Iris pigment epithelial cell (primary cell): ENCODE measurements at regions not wholly inside any gene's neighbourhood (a gene's known extent, or its start where the extent isn't known, plus 50 kb on each side); places are given as distances from the start of the nearest gene placed in this dataset.
"Not testable (repeated sequence)": the region's sequence is repeated elsewhere in the genome, so short reads cannot be mapped to it uniquely, and the experiment has no call there.

Experiments used
- DNase-seq: peaks from one replicate; pipeline ENCODE4 v3.0.0-alpha.2; 2011; ENCODE audit warnings: low read depth

DNA sequence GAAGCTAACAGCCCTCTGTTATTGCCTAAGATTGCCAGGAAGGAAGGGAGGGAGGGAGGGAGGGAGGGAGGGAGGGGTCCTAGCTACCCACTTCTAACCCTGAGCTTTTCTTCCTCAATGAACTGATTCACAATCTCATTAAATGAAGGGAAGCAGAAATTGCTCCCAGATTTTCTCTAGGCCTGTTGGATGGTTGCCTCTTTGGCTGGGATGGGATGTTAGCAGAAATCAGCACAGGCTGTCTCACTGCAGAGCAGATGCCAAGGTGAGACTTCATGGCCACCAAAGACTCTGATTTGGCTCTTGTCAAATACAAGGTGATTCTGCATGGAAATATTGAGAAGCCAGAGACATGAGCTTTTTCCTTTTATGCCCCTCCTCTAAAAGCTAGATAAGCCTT, 578.6 kb downstream of the ACTL7B start:
- DNase-seq = no peak

DNA sequence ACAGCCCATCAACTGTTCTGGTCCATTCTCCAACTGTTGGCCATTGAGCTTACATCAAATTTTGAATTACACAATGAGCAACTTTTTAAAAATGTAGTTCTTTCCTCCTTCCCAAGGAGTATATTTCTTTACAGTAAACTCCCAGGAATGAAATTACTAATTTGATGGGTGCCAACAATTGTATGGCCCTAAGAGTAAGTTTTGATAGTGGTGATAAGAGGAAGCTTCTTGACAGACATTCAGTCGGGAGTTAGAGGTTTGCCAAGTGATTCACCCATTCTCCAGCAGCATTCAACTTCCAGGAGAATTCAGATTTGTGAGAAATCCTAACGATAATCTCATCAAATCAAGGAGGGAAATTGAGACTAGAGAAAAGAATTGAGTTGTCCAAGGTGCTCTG, 579.9 kb downstream of the ACTL7B start:
- no peak for DNase-seq

DNA sequence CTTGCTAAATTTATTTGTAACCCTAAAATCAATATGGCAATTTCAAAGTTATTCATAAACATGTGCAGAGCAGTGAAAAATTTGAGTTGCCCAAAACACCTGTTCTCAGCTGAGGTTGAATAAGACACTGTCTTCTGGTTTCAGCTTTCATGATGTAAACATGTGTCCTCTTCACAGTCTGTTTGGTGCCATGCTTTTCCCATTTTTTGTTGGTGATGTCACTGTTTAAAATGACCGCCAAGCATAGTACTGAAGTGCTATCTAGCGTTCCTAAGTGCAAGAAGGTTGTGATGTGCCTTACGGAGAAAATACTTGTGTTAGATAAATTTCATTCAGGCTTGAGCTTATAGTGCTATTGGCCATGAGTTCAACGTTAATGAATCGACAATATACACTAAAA, 580.8 kb downstream of the ACTL7B start:
- no peak for DNase-seq

DNA sequence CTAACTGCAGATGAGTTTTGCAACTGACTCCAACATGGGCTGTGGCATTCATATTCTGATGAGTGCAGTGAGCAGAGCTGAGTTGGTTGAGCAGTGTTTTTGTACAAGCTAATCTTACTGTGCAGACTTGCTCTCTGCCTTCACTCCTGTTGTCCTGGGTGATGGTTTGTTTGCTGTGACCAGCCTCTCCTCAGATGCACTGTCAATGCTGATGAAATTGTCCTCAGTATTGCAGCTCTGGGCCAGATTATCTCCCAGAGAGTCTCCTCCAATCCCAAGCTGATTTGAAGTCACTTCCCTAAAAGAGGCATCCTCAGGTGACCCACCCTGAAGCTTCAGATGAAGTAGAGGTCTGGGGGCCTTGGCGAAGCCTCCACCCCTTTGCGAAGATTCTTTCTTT, 581.8 kb downstream of the ACTL7B start:
- DNase-seq = no peak

DNA sequence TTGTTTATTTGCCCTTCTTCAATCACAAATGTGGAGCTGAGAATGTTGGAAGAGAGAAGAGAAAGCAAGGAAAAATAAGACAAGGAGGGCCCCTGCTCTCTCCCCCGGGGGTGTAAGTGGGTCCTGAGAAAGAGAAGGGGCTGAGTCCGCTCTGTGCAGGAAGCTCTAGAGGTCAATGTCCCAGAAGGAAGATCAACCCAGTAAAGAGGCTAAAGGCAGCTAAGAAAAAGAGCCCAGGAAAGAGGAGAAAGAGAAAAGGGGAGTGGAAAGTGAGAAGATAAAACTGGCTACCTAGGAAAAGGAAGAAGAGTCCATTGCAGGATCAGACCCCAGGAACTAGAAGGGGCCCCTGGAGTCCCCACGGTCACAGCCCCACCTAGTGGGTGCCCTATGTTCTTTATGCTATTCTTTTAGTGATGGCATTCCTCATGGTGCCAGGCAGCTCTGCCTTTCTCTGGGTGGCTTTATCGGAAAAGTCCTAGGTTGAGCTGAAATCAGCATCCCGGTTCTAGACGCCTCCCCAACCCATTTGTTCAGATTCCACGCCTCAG, 583.4 kb downstream of the ACTL7B start:
- peak; percentile 52 for DNase-seq

DNA sequence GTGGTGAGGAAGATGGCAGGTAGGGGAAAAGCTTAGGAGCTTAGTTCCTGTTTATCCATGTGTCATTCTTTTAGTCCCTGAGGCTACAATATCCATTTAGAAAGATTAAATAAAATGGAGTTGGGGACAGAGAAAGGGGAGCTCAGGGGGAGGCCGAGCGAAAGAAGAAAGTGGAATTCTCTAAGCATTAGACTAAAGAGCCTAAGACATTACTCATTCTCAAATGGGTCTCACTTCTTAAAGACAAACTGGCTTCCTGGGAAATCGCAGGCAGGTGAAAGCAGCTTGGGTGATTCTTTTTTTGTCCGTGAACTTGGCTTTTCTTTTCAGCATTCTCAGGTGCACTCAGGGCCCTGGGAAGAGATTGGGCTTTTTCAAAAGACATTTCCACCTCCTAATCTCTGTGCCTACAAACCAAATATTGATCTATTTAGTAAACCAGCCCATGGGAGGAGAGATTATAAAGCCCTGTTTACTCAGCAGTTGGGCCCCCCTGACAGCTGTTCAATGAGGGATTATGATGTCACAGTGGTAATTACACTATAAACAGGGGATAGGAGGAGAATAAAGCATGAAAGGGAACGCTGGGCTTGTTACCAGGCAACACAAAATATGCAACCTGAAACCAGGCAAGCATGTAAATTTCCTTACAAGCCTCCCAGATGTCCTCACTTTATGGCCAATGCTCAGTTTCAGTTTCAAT, 584.0 kb downstream of the ACTL7B start:
- peak; percentile 81 for DNase-seq

DNA sequence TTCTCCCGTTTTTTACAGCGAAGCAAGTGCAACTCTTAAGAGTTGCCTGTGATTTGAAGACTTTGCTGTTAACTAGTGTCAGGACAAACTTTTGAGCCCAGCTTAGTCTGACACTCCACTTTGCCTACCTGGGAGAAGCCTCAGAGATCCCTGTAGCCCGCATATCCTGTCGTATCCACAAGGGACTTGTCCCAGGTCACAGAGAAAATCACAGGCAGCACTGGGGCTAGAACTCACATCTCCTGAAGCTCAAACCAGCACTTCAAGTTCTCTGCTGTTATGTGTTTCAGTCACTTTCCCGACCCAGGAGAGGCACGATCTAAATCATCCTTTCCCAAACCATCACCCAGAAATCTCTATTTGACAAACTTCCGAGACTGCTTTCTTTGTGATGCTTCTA, 584.5 kb downstream of the ACTL7B start:
- no peak for DNase-seq

DNA sequence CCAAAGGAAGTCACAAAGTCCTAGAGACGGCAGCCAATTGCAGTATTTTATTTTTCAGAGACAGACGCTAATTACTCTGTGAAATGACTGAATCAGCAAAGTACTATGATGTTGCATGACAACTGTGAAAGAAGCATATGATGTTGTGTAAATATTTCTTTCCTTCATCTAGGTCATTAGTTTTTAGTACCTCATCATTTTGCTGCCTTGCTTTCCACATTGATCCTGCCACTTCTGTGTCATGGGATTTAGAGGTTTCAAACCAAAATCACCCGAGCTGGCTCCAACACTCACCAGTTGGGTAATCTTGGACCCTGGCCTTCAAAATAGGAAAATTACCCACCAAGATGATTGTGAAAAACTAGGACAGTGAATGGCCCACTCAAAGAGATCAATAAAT, 585.2 kb downstream of the ACTL7B start:
- no peak for DNase-seq

DNA sequence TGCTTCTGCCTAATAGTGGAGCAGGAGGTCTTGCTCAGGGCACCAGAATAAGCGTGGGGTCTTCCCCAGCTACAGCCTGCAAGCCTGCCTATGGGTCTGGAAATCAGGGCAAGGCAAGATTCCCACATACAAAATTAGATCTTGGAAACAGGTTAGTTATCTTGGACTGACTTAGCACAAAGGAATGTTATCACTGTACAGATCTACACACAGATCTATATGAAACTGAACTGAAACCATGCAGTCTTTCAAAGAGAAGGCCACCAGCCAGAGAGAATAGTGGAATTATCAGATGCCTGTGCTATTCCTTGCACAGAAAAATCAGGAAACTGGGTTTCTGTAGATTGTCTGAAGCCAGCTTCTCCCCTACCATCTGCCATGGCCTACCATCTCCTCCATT, 585.7 kb downstream of the ACTL7B start:
- DNase-seq = peak; percentile 28

DNA sequence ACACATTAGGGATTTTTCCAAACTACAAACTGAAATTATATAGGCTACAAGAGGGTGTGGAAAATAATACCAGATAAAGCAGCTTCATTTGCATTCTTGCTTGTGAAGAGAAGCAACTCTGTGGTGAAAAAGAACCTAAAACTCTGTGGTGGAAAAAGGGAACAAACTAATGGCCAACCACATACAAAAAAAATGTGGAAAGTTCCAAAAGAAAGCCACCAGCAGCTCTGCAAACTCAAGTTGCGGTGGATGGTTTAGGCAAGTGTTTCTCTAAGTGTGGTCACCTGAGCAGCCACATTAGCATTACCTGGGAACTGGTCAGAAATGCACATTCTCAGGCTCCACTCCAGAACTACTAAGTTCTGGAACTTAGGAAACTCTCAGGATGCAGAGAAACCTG, 586.4 kb downstream of the ACTL7B start:
- no peak for DNase-seq

DNA sequence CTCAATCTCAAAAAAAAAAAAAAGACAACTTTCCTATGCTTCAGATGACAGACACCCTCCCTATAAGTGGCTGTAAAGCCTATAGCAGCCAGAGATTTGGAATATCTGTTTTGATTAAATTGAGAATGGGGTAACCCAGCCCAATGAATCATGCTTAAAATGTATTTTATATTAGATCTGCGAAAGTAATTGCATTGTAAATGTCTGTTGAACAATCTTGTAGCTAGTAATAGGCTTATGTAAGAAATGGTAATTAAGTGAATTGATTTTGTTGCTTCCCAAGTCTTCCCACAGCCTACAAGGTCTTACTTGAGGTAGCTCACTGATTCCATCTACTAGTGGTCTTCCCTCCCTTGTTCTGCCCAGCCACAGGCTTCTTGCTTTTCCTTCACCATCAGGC, 590.7 kb downstream of the ACTL7B start:
- DNase-seq = no peak

DNA sequence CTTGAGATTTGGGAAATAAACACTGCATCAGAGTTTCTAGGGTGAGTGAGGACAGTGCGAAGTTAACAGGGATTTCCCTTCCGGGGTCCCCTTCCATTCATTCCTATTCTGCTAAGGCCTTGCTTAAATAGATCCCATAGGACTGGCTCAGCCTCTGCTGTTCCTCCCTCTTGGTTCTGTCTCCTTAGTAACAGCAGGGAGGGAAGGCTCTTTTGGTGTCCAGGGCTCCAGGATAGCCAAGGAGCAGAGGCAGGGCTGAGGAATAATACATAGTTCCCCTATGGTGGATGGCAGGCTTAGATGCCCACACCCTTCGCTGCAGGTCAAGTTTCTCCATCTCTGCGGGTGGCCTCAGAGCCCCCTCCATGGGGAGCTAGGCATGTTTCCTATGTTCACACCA, 591.7 kb downstream of the ACTL7B start:
- no peak for DNase-seq

DNA sequence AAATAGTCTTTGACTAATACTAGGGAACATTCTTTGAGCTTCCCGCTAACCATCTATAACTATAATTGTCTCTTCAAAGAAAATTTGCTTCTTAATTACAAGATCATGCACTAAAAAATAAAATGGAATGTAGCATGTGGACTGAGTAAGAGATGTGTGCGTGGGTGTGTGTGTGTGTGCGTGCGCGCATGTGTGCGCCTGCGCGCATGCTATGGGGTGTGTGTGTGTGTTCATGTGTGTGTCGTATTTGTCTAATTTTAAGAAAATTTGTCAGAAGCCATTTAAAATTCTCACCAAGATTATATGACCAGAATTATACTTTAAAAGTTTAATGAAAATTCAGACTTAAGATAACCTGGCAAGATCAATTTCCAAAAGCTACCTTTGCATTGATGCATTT, 593.0 kb downstream of the ACTL7B start:
- no peak for DNase-seq

DNA sequence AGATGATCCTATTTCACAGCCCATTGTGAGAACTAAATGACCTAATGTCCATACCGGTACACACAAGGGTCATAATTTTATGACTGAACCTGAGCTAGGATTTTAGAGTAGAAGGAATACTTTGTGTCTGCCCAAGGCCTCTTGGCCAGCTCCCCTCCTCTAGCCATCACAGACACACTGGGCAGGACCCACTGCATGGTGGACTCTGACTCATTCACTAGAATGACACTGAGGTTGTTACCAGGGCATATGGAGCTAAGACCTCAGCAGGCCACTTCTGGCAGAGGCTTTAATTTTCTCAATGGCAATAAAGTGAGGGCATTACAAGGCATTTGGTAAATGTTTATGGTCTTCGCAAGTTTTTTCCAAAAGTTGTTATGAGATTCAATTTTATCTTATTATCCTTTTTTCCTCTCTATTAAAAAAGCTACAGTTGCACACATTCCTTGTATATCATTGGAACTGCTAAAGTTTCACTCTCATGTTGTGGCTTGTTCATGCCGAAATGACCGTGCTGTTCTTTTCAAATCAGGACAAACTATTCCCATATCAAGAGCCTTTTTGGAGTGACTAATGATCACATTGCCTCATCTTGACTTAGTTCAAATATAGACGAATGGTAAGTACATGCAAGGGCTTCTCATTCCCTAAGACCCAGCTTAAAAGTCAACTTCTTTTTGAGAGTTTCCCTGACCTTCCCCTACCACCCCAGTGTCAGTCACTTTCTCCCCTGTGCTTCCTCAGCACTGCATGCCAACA, 595.7 kb downstream of the ACTL7B start:
- DNase-seq = no peak

DNA sequence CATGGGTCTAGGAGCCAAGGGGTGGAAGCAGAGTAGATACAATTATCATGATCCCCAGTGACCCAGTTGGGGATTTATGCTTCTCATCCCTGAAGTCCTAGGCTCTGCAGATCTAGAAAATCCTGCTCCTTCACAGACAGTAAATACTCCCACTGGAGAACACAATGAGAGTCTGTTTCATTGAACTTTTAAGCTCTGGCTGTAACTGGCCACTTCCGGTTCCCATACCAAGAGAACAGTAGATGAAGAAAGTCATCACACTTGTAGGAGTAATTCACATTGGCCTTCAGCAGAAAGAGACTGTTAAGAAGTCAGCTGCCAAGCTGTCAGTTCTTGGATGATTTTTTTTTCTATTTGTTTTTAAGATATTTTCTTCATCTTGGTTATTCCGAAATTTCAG, 597.1 kb downstream of the ACTL7B start:
- no peak for DNase-seq

DNA sequence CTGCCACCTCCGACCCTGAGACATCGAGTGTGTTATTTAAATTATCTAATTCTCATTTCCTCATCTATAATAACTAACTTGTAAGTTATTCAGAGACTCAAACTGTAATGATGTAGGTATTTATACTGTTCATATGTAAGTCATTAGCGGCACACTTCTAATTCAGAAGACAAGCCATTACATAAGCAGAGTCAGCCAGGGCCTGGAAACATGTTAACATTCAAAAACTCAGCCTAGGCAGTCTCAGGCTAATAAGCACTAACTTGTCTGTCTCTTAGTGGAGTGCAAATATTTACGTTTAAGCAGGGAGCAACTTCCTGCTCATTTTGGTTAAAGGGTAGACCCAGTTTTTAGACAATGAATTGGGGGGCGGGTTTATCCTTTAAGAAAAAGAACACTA, 598.4 kb downstream of the ACTL7B start:
- DNase-seq = no peak

DNA sequence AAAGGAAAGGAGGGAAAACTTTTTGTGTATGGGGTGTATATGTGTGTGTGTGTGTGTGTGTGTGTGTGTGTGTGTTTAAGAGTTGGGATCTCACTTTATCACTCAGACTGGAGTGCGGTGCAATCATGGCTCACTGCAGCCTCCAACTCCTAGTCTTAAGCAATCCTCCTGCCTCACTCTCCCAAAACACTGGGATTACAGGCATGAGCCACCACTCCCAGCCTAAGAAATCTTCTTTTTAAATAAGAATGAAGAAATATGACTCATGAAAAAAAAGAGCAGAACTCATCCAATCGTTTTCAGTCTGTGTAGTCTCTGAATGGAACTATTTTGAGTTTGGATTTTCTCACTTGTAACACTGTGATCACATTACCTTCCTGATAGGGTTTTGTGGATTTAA, 601.5 kb downstream of the ACTL7B start:
- DNase-seq = peak; percentile 18

DNA sequence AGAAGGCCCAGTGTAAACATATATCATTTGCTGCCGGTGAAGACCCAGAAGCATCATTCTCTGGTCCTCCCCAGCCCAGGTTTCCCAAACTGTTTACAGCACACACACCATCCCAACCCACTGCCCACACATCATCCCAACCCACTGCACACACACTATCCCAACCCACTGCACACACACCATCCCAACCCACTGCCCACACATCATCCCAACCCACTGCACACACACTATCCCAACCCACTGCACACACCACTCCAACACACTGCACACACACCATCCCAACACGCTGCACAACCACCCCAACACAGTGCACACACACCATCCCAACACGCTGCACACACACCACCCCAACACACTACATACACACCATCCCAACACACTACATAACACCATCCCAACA, 608.4 kb downstream of the ACTL7B start:
- DNase-seq = not testable (repeated sequence)

DNA sequence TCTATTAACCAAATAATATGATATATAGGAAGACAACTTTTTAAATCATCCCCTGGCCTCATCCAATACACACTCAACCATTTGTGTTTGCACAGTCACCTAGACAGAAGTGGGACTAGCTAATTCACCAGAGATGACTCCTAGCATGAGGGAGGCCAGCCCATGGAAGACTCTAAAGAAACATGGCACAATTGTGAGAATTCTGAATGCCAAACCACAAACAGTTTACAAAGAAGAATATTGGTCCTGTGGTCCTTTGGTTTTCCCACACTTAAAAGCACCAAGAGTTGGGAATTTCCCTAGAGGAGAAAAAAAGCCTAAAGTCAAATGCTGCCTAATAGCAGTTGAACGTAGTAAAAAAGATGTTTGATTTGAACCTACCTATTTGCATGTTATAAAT, 609.9 kb downstream of the ACTL7B start:
- no peak for DNase-seq

DNA sequence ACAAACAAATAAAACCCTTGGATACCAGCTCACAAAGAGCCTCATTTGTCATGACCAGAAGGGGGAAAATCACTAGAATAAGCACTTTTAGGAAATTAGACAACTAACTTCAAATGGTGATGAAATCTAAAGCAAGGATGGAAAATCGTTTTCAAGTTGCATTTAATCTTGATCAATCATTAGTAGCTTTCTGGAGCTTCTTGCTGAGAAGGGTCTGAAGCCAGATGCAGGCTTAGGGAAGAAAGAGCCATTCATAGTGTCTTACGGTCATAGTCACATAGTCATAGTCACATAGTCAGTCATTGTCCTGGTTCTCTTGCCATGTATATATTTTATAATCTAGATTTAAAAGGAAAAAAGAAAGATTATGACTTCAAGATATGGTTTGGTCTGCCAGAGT, 610.5 kb downstream of the ACTL7B start:
- no peak for DNase-seq

DNA sequence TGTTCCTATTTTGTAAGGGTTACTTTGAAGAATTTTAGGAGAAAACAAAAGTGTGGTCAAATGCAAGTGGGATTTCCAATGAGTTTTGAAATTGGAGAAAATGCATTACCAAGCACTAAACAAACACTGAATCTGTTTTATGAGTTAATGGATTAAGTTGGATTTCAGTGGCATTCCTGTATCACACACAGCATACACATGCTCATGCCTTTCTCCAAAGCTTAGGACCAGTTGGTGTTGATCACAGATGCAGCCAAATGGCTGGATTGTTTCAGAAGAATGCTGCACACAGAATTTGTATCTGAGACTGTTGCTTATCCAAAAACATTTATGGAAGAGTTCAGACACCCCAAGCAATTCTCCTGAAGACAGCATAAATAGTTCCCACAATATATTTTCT, 611.1 kb downstream of the ACTL7B start:
- DNase-seq = no peak

DNA sequence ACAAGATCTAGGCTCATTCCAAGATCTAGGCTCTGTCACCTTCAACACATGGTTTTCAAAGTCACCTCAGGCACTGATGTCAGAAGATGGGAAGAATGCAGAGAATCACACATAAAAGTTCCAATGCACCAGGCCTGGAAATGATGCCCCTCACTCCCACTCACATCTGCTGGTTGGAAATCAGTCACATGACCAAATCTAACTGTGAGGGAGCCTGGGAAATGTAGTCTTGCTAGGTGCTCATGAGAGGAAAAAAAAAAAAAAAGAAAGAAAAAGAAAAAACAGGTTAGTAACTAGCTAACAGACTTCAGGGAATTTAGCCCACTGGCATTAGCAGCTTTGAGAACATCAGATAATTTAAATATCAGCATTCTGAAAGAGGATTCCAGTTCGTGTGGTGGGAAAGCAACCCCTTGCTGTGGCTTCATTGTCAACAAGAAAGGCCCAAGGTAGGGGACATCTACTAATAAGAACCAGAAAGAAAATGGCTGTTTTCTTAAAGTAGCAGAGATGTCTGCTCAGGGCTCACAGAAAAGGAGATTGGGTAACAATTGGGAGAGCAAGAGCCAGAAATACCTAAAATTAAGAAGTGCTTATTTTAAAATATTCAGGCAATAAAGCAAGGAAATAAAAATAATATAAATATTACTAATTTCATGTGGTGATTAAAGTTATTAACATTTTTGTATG, 614.3 kb downstream of the ACTL7B start:
- no peak for DNase-seq

DNA sequence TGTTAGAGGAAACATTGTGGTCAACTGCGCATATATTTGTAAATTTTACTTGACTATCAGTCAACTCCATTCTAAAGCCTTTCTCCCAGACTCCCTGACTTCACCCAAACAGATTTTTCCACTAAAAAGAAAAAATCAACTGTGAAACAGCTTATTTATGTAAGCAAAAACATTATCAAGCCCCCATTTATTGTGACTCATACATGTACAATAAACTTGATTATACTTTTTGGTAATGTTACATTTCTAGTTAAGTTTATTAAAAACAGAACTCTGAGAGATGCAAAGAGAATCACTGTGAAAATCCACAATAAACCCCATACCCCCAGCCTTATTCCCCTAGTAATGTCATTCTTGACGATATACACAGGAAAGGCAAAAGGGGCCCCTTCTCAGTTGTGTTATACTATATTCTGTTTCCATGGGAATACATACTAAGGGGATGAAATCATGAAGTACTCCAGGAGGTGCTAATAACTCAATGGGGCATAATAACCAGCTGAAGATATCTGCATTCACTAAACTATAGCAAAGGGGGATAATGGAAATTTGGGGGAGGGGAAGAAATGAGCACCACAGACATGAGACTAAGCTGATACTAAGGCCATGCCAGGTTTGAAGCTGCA, 616.0 kb downstream of the ACTL7B start:
- no peak for DNase-seq
